NCI-H82 treated with DMSO at 0.1 percent for 48 hours (cell line): ENCODE measurements at regions not wholly inside any gene's neighbourhood (a gene's known extent, or its start where the extent isn't known, plus 50 kb on each side); places are given as distances from the start of the nearest gene placed in this dataset.

Source experiments
- DNase-seq: peaks from one replicate; lab custom pipeline; 2025; ENCODE audit not compliant: unreplicated experiment; lab: John Stamatoyannopoulos, UW

DNA sequence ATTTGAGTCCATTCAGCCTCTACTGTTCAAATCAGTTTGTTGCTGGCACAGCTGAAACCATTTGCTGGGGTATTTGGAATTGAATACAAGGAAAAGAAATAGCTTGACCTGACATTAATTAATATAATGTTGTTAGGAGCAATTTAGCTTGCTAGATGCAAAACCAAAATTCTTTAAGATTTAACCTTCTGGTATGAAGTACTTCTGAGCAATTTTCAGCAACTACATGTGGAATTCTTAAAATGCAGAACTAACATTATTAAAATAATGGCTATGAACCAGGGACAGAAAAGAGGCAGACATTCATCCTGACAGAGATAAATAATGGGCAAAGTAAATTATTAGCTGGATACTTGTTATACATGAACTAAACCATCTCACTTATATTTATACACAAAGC lies 160.0 kb upstream of the MIR17HG start:
- DNase-seq: no peak

- no peak for DNase-seq
These were observed 158.0 kb upstream of the MIR17HG start for GRCh38 chr13:91189506-91189905.

DNA sequence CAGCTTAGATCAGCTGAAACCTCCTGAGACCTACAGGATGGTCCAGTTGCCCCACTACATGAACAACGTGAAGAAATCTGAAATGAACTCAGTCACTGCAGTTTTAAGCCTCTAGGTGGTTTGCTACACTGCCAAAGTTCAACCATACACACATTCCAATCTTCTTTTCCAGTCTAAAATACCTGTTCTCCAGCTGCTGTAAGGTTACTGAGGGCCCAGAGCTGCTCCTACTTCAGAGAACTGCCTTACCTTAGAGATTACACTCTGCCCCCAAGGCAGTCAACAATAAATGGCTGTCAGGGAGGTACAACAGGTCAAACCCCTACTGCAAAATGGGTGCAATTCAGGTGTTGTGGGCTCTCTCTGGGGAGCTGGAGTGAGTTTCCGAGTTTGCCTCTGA lies 154.1 kb upstream of the MIR17HG start:
- no peak for DNase-seq

- DNase-seq: no peak
These were observed 151.7 kb upstream of the MIR17HG start for GRCh38 chr13:91195789-91196188.

DNA sequence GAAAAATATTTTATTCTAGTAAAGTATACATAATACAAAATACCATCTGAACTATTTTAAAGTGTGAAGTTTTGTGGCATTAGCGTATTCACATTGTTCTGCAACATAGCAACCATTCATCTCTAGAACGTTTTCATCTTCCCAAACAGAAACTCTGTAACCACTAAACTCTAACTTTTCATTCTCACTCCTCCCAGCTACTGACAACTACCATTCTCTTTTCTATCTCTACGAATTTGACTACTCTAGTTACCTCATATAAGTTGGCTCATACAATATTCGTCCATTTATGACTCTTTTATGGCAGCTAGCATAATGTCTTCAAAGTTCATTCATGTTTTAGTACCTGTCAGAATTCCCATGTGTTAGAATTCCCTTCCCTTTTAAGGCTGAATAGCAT lies 150.5 kb upstream of the MIR17HG start:
- no peak for DNase-seq

DNA sequence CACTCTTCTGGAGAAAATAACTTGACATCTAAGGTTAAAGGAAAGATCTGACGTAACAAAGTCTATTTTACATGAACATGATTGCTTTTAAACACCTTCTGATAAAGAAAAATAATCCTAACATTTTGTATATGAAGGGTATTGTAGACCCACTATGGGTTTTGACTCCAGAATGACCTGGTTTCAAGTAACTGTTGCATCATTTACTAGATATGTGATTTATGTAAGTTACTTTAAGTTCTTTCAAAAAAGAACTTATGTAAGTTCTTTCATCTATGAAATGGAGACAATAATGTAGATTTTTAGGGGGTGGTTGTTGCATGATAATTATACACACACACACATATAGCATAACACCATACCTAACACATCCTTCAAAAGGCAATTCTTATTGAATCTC lies 147.6 kb upstream of the MIR17HG start:
- DNase-seq: no peak

GRCh38 chr13:91200486-91200885 lies 147.0 kb upstream of the MIR17HG start:
- DNase-seq: no peak

DNA sequence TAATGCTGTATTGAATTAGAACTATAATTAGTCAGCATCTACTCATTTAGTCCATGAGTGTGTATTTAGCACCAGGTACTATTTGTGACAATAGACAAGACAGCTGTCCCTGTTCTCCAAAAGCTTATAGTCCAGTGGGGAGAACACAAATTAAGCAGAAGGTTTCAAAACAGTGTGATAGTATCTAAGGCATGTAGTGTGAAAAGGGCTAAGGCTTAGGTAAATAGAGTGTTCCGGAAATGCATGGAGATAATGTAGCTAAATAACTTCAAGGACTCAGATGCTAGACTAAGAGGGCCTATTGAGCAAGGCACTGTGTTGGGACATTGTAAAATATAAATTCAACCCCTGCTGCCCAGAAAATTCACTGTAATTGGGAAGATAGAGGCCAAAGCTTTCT lies 144.1 kb upstream of the MIR17HG start:
- no peak for DNase-seq

DNA sequence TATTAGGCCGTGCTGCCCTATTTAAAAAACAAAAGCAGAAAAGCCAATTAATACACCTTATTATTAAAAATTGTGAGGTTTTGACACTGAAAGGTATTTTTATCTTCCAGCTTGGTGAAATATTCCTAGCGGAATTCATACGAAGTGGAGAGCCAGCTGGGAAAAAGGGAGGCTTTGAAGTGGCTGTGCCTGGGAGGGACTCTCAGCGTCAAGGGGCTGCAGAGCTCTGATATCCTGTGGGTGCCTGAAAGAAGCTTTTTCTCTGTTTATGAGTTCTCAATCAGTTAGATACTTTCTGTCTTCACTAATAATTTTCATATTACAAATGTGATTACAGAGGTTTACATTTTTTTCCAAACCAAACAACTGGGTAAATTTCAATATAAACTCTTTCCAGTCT lies 140.2 kb upstream of the MIR17HG start:
- no peak for DNase-seq

DNA sequence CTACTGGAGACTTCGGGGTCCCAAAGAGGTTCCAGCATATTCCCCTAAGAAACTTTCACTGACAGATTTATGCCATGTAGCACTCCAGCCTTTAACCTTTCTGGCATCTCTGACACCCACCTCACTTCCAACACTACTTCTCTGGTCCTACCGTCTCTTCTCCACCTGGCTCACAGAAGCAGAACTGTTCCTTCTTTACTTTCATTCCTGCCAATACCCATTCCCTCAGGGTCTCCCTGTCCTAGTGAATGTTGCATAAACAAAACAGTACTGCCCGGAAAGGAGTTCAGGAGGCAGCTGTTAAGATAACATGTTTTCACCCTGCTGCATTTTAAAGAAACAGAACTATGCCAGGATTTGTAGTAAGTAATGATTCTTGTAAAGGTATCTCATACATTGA lies 136.0 kb upstream of the MIR17HG start:
- DNase-seq: no peak

DNA sequence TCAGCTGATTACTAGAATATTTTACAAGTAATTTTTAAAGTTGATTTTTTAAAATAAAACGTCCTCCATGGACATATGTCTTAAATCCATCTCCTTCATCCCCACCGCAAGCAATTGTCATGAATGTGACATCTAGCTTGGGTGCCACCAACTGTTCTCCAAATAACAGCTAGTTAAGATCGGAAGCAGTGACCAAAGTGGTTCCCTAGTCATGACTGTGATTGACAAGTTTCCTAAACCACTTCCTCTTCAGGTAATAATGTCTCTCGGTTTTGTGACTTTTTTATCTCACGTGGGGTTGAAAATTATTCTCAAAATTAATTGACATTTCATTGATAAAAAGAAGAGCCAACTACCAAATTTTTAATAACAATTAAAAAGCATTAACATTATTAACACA lies 135.3 kb upstream of the MIR17HG start:
- DNase-seq: no peak

DNA sequence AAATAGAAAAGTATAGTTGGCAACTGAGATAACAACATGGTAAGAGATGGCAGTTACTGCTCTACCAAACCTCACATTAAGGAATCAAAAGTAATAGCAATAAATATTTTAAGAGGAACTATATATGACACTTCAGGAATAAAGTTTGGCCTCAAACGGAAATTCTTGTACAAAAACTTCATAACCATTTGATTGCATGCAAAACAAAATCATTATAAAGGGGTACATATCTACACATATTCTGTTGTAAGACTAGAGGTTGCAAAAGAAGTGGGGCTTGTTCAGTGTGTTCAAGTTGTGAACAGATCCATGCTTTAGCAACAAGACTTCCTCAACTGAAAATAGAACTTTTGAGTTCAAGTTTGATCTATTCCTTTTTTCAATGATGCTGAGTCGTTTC lies 133.5 kb upstream of the MIR17HG start:
- no peak for DNase-seq

GRCh38 chr13:91216928-91217700 lies 130.4 kb upstream of the MIR17HG start:
- DNase-seq: peak; percentile 37

DNA sequence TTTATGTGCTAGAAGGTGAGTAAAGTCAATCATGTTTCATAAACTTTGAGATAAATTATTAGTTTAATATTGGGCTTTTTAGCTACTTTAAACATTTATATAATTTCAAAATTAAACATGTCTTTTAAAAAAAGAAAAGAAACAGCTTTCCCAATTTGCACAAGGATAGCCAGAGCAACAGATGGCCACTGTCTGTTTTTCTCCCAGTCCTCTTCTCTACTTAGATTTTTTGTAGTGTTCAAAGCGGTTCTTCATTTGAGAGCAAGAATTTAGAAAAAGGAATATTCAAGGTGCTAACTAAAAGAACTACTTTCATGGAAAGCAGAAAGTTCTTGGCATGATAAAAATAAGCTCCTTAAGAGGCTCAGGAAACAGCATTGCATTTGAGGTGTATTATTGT lies 128.3 kb upstream of the MIR17HG start:
- DNase-seq: no peak

DNA sequence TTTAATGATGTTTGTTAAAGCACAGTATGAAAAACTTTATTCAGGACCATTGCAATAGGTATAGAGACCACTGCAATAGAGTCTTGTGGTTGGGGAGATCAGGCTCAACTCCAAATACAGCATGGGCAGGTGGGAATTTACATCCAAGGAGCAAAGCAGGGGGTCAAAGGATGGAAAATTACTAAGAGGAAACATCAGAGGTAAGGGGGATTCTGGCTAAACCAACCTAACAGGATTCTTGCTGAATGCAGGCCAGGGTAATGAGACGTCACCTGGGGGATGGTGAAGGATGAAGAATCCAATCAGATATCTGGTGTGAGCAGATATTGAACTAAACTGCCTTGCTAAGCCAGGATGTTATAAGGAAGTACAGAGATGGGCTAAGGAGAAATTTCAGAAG lies 126.6 kb upstream of the MIR17HG start:
- DNase-seq: no peak

DNA sequence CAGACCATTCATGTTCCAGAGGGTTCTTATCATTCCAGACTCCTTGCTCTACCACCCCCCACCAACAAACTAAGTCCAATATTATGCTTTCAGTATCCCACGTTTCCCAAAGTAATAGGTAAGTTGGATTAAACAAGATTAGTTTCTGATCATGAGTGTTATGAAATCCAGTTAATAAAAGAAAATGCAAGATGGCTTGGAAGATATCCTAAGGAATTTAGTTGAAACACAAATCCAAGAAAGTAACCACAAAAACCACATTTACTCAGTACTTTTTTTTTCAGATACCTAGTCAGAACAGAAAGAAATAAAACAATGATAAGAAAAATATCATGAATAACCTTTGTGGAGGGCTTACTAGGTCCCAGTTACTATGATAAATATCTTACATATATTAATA lies 119.4 kb upstream of the MIR17HG start:
- no peak for DNase-seq

- DNase-seq: no peak
These were observed 118.5 kb upstream of the MIR17HG start for GRCh38 chr13:91228940-91229339.

- no peak for DNase-seq
These were observed 114.8 kb upstream of the MIR17HG start for GRCh38 chr13:91232716-91233115.

DNA sequence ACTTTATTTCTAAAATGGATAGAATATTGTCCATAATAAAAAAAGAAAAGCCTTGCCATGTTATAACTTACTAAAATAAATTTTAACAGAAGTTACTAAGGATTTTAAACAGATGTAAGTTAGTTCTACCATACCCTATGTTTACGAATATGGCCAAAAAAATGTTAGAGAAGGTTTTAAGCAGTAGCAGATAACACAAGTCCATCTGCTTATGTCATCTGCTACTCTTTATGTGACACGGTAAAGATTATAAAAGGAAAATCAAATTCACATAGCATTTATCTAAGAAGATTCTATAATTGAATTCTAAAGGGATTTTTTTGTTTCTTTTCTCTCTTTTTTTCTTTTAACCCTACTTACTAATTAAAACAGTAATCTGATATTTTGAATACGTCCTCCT lies 114.2 kb upstream of the MIR17HG start:
- DNase-seq: no peak

DNA sequence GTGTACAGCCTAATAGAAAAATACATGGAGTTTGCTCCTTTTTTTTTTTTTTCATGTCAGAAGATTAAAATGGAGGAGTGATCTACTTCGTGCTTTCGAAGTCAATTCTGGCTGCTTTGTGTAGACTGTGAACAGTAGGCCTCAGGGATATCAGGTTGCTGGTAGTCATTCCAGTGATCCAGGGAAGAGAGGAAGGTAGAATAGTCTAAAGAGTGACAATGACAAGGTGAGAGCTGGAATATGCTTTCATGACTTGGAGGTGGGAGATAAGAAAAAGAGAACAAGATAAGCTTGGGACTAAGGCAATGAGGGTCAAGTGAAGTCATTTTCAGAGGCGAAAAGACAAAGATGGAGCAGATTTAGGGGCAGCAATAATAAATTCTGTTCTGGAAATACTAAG lies 111.3 kb upstream of the MIR17HG start:
- DNase-seq: no peak

- DNase-seq: no peak
These were observed 110.6 kb upstream of the MIR17HG start for GRCh38 chr13:91236921-91237320.

DNA sequence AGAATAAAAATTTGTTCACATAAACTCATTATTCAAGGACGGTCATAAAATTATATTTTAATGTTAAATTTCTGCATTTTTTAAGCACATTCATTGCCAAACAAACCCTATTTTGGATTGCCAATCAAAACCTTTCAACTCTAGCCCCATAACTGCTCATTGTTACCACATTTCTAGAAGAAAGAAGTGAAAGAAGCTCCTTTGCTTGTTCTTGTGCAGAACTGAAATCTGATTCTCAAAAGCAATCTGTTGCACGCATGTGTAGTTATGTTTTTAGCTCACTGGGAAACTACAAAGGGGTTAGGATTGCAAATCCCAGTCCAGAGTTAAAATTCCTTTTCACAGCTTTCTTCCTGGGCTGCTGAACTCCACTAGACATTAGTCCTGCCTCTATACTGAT lies 109.5 kb upstream of the MIR17HG start:
- DNase-seq: no peak

DNA sequence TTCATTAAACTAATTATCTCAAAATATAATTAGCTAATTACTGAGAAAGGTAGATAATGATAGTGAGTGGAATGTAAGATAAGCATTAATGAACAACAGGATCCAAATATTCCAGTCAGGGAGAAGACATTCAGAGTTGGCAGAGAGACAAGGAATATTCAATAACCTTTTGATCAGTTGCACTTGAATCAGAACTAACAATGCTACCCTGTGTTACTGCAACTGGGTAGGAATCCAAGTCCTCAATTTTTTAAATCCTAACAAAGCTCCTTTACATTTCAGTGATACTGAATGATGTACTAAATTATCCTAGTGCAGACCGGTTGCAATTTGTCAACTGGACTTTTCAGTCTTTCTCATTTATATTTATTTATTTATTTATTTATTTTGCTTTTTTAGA lies 107.1 kb upstream of the MIR17HG start:
- no peak for DNase-seq
